ENCODE measurements at regions not wholly inside any gene's neighbourhood (a gene's known extent, or its start where the extent isn't known, plus 50 kb on each side); places are given as distances from the start of the nearest gene placed in this dataset.

DNA sequence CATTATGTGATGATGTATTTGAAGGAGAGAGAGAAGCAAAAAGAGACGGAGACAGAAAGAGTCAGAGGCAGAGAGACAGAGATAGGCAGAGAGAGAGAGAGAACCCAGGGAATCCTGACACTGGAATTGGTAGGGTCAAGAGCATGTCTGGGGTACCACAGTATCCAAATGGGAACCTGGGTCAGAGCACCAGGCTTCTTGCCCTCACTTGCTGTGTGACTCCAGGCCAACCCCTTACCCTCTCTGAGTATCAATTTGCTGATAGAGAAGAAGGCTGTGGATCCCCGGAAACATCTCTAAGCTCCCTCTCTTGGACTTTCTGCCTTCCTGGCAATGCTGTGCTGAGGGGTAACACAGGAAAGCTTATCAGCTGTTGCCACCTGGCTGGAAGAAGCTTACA lies 385.3 kb upstream of the SULF2 start:
- TF ChIP-seq CTCF (IDR thresholded peaks at IDR 0.05) (no peak), NR2C2 (CRISPR knock-in tag; IDR thresholded peaks at IDR 0.05) (no peak), PRDM15 (CRISPR knock-in tag; IDR thresholded peaks at IDR 0.05) (no peak)
- TF ChIP-seq, protein P1, sequence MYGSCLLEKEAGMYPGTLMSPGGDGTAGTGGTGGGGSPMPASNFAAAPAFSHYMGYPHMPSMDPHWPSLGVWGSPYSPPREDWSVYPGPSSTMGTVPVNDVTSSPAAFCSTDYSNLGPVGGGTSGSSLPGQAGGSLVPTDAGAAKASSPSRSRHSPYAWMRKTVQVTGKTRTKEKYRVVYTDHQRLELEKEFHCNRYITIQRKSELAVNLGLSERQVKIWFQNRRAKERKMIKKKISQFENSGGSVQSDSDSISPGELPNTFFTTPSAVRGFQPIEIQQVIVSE (CRISPR knock-in tag; IDR thresholded peaks at IDR 0.05; ENCODE audit: borderline replicate concordance) = no peak
- TF ChIP-seq, protein P2, sequence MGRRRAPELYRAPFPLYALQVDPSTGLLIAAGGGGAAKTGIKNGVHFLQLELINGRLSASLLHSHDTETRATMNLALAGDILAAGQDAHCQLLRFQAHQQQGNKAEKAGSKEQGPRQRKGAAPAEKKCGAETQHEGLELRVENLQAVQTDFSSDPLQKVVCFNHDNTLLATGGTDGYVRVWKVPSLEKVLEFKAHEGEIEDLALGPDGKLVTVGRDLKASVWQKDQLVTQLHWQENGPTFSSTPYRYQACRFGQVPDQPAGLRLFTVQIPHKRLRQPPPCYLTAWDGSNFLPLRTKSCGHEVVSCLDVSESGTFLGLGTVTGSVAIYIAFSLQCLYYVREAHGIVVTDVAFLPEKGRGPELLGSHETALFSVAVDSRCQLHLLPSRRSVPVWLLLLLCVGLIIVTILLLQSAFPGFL (CRISPR knock-in tag; IDR thresholded peaks at IDR 0.05; ENCODE audit: borderline replicate concordance) = no peak
